PC-3 (cell line): ENCODE measurements at regions not wholly inside any gene's neighbourhood (a gene's known extent, or its start where the extent isn't known, plus 50 kb on each side); places are given as distances from the start of the nearest gene placed in this dataset.

Experiments
- ATAC-seq: fragments of 200-7000 bp; cut with Tn5 transposase; 2 replicates; pipeline ENCODE4 v1.9.1; 2020; ENCODE audit warnings: mild to moderate bottlenecking, moderate library complexity
- BruUV-seq: library from RNA; stranded (reverse); fragments of 400-500 nt; replicated peaks from 2 replicates; lab custom pipeline; 2021; lab: Mats Ljungman, UMichigan
- CTCF ChIA-PET: fragments of 300-600 bp; sonication (Branson Sonifier 250); formaldehyde crosslinking; loops from one replicate; lab custom pipeline; 2022; ENCODE audit warnings: antibody characterized with exemption; lab: Charles Lee
- POLR2A ChIA-PET: fragments of 300-600 bp; sonication (Branson Sonifier 250); formaldehyde crosslinking; loops from one replicate; lab custom pipeline; 2022; ENCODE audit warnings: antibody characterized with exemption; ENCODE audit not compliant: unreplicated experiment; lab: Charles Lee
- DNase-seq: peaks from one replicate; pipeline ENCODE4 v3.0.0-alpha.2; 2015
- H2AFZ ChIP-seq: fragments of 300-600 bp; sonication (generic); 2 replicates; pipeline ENCODE4 v1.6.0; 2016; ENCODE audit warnings: antibody characterized with exemption, low read length
- H3F3A ChIP-seq: fragments of 300-600 bp; sonication (generic); one replicate; pipeline ENCODE4 v1.6.0; 2017; ENCODE audit warnings: antibody characterized with exemption, low read length, control low read depth, mild to moderate bottlenecking; ENCODE audit not compliant: unreplicated experiment
- H3K27ac ChIP-seq: fragments of 300-600 bp; sonication (generic); 2 replicates; pipeline ENCODE4 v1.5.1; 2016; ENCODE audit warnings: mild to moderate bottlenecking, low read length
- H3K27me3 ChIP-seq: fragments of 300-600 bp; sonication (generic); 2 replicates; pipeline ENCODE4 v1.6.1; 2016; ENCODE audit warnings: low read length, mixed read lengths
- H3K36me3 ChIP-seq: fragments of 300-600 bp; sonication (generic); 2 replicates; pipeline ENCODE4 v1.6.1; 2016; ENCODE audit warnings: low read depth, mixed run types, low read length, mixed read lengths
- H3K4me1 ChIP-seq: fragments of 300-600 bp; sonication (generic); 2 replicates; pipeline ENCODE4 v1.5.1; 2016; ENCODE audit warnings: low read length; ENCODE audit not compliant: insufficient read depth
- H3K4me2 ChIP-seq: fragments of 300-600 bp; sonication (generic); 2 replicates; pipeline ENCODE4 v1.6.0; 2016; ENCODE audit warnings: low read length
- H3K4me3 ChIP-seq: fragments of 300-600 bp; sonication (generic); 2 replicates; pipeline ENCODE4 v1.5.1; 2016; ENCODE audit warnings: mild to moderate bottlenecking, low read length, mixed read lengths
- H3K79me2 ChIP-seq: fragments of 300-600 bp; sonication (generic); 2 replicates; pipeline ENCODE4 v1.6.1; 2017; ENCODE audit warnings: low read length, mixed read lengths
- H3K9ac ChIP-seq: fragments of 300-600 bp; sonication (generic); 2 replicates; pipeline ENCODE4 v1.6.0; 2016; ENCODE audit warnings: mild to moderate bottlenecking, low read length
- H3K9me2 ChIP-seq: fragments of 300-600 bp; sonication (generic); replicated peaks from 2 replicates; pipeline ENCODE4 v1.6.1; 2016; ENCODE audit warnings: mixed run types, low read length, mixed read lengths
- H3K9me3 ChIP-seq: fragments of 300-600 bp; sonication (generic); 2 replicates; pipeline ENCODE4 v1.6.1; 2016; ENCODE audit warnings: low read length, mixed read lengths
- H4K20me1 ChIP-seq: fragments of 300-600 bp; sonication (generic); 2 replicates; pipeline ENCODE4 v1.6.1; 2016; ENCODE audit warnings: low read length, mixed read lengths
- EZH2 ChIP-seq: fragments of 300-600 bp; sonication (generic); IDR thresholded peaks from one replicate; pipeline ENCODE4 v1.6.1; 2017; ENCODE audit warnings: antibody characterized with exemption, mild to moderate bottlenecking, low read length; ENCODE audit not compliant: unreplicated experiment
- EZH2phosphoT487 ChIP-seq: fragments of 300-600 bp; sonication (generic); IDR thresholded peaks from 2 replicates; pipeline ENCODE4 v1.6.1; 2018; ENCODE audit warnings: mild to moderate bottlenecking, antibody characterized with exemption, low read length, borderline replicate concordance
- intact Hi-C: fragments of 100-400 bp; cut with micrococcal nuclease; formaldehyde crosslinking; loops from 2 replicates; pipeline ENCODE4 v1.9.0; 2023
- TF ChIP-seq, protein P1 (sequence below): fragments of 300-600 bp; sonication (generic); conservative IDR thresholded peaks from 2 replicates; pipeline ENCODE4 v1.5.1; 2017; ENCODE audit warnings: antibody characterized with exemption, low read depth, mild to moderate bottlenecking, low read length

DNA sequence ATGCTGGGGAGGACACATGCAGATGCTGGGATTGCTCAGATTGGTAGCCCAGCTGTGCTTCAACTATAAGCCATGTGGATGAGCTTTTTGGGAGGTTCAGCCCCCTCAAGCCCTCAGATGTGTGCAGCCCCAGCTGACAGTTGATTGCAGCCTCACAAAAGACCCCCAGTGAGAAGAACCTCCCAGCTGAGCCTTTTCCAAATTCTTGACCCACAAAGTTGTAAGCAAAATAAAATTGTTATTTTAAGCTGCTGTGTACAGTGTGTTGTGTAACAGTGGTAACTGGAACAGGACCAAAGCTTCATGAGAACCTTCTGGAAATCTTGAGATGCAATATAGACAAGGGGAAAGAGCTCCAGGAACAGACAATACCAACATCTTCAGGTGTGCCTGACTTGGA, 156.8 kb upstream of the IRX3 start:
- Histone ChIP-seq H2AFZ (no peak overlapping the region), H3K27me3 (no peaks in the 10 kb centered on the region), H3K9me2 (no peaks in the 10 kb centered on the region), H3K36me3 (no peaks in the 10 kb centered on the region), H3K4me3 (no peak overlapping the region), H3K9me3 (no peaks in the 10 kb centered on the region), H3K27ac (no peak overlapping the region), H3K9ac (no peak overlapping the region), H4K20me1 (no peaks in the 10 kb centered on the region), H3K4me1 (no peaks in the 10 kb centered on the region; the same call in 1 of the 2 replicates), H3K79me2 (no peaks in the 10 kb centered on the region), H3F3A (no peaks in the 10 kb centered on the region), H3K4me2 (no peak overlapping the region)
- no TSS peak for BruUV-seq
- TF ChIP-seq, protein P1, sequence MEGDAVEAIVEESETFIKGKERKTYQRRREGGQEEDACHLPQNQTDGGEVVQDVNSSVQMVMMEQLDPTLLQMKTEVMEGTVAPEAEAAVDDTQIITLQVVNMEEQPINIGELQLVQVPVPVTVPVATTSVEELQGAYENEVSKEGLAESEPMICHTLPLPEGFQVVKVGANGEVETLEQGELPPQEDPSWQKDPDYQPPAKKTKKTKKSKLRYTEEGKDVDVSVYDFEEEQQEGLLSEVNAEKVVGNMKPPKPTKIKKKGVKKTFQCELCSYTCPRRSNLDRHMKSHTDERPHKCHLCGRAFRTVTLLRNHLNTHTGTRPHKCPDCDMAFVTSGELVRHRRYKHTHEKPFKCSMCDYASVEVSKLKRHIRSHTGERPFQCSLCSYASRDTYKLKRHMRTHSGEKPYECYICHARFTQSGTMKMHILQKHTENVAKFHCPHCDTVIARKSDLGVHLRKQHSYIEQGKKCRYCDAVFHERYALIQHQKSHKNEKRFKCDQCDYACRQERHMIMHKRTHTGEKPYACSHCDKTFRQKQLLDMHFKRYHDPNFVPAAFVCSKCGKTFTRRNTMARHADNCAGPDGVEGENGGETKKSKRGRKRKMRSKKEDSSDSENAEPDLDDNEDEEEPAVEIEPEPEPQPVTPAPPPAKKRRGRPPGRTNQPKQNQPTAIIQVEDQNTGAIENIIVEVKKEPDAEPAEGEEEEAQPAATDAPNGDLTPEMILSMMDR: no peak
- TF ChIP-seq EZH2: no peak
- TF ChIP-seq EZH2phosphoT487: no peak
- intact Hi-C loops: no loop called here
- POLR2A ChIA-PET: no interaction called here
- CTCF ChIA-PET: no interaction called here
- DNase-seq: no peak
- ATAC-seq: no peak

DNA sequence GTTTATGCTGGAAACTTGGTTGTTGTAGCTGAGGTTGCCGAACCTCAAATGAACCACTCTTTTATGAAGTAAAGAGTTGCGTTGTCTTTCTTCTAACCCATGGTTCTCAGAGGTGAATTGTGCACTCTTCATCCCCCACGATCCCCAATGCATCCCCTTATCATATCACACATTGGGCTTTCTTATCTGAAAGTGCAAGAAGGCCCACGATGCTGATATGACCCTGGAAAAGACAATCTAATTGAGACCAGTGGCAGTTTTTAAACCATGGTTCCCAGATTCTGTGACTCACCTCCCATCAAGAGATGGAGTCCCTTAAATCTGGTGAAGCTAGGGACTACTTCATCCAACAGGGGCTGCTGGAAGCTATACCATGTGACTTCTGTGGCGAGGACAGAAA, 156.3 kb upstream of the IRX3 start:
- H3F3A ChIP-seq: no peaks in the 10 kb centered on the region
- H3K4me1 ChIP-seq: no peaks in the 10 kb centered on the region; the same call in 1 of the 2 replicates
- no peak for ATAC-seq
- TF ChIP-seq, protein P1: no peak
- no peak for TF ChIP-seq EZH2
- TF ChIP-seq EZH2phosphoT487: no peak
- H3K27me3 ChIP-seq: no peaks in the 10 kb centered on the region
- no peak overlapping the region for H3K4me2 ChIP-seq
- POLR2A ChIA-PET: no interaction called here
- no TSS peak for BruUV-seq
- no peaks in the 10 kb centered on the region for H4K20me1 ChIP-seq
- no peak overlapping the region for H3K4me3 ChIP-seq
- H3K9me3 ChIP-seq: no peaks in the 10 kb centered on the region
- DNase-seq: no peak
- H3K36me3 ChIP-seq: no peaks in the 10 kb centered on the region
- H2AFZ ChIP-seq: no peak overlapping the region
- intact Hi-C loops: no loop called here
- H3K9ac ChIP-seq: no peak overlapping the region
- H3K79me2 ChIP-seq: no peaks in the 10 kb centered on the region
- H3K27ac ChIP-seq: no peak overlapping the region
- no peaks in the 10 kb centered on the region for H3K9me2 ChIP-seq
- CTCF ChIA-PET: no interaction called here

DNA sequence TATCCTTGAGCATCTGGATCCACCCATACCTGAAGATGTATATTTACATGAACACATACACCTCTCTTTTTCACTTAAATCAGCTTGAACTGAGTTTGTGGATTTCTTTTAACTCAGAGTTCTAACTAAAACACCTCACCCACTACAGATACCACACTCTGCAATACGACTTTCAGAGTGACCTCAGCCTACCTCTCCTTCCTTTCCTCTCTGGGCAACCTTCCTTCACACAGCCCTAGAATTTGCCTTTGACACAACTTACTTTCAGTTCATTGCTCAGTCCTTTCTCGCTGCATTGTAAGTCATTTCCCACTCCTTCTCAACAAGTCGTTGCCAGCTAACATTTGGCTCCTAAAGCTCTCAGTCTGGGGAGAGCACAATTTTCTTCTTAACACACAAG, 151.9 kb upstream of the IRX3 start:
- no peaks in the 10 kb centered on the region for H3K9me3 ChIP-seq
- ChIA-PET POLR2A (no interaction called here), CTCF (no interaction called here)
- intact Hi-C loops: no loop called here
- H3K27ac ChIP-seq: no peak overlapping the region
- H3K4me1 ChIP-seq: no peaks in the 10 kb centered on the region
- no peak overlapping the region for H3K9ac ChIP-seq
- no peaks in the 10 kb centered on the region for H3K36me3 ChIP-seq
- no peaks in the 10 kb centered on the region for H3K27me3 ChIP-seq
- ATAC-seq (no peak), DNase-seq (no peak)
- no TSS peak for BruUV-seq
- H3F3A ChIP-seq: no peaks in the 10 kb centered on the region
- H4K20me1 ChIP-seq: no peaks in the 10 kb centered on the region
- H3K9me2 ChIP-seq: no peaks in the 10 kb centered on the region
- H3K4me2 ChIP-seq: no peak overlapping the region
- no peaks in the 10 kb centered on the region for H3K79me2 ChIP-seq
- no peak for TF ChIP-seq EZH2phosphoT487
- TF ChIP-seq, protein P1: no peak
- TF ChIP-seq EZH2: no peak
- no peak overlapping the region for H2AFZ ChIP-seq
- no peak overlapping the region for H3K4me3 ChIP-seq
